GM06990 (cell line): ENCODE measurements at regions not wholly inside any gene's neighbourhood (a gene's known extent, or its start where the extent isn't known, plus 50 kb on each side); places are given as distances from the start of the nearest gene placed in this dataset.

ENCODE experiments used
- DNase-seq: peaks from one replicate; pipeline ENCODE4 v3.0.0-alpha.2; 2011; ENCODE audit not compliant: insufficient read length; ENCODE audit errors: extremely low read depth
- H3K27me3 ChIP-seq: replicated peaks from 2 replicates; pipeline ENCODE4 v1.6.0; 2011; ENCODE audit warnings: low read length; ENCODE audit not compliant: control insufficient read depth, insufficient read depth
- H3K36me3 ChIP-seq: 2 replicates; pipeline ENCODE4 v1.5.1; 2011; ENCODE audit warnings: low read length; ENCODE audit not compliant: control insufficient read depth, insufficient read depth
- H3K4me3 ChIP-seq: replicated peaks from 2 replicates; pipeline ENCODE4 v1.5.1; 2011; ENCODE audit warnings: low read depth, mild to moderate bottlenecking, control low read depth, low read length
- CTCF ChIP-seq: IDR thresholded peaks from 2 replicates; pipeline ENCODE4 v1.5.1; 2011; ENCODE audit warnings: low read length, control low read depth, mild to moderate bottlenecking, inconsistent platforms; ENCODE audit not compliant: insufficient read depth, poor library complexity, severe bottlenecking

GRCh38 chr14:89484051-89484844 is 67.2 kb upstream of the FOXN3 start:
- Histone ChIP-seq H3K4me3 (no peak overlapping the region), H3K36me3 (no peaks in the 10 kb centered on the region)

GRCh38 chr14:89481196-89481595 is 64.2 kb upstream of the FOXN3 start:
- no peak for TF ChIP-seq CTCF
- no peaks in the 10 kb centered on the region for H3K36me3 ChIP-seq
- no peak for DNase-seq

More at GRCh38 chr14:89484051-89484844, 67.2 kb upstream of the FOXN3 start:
- no peak for DNase-seq
- TF ChIP-seq CTCF = no peak
- H3K27me3 ChIP-seq = no peaks in the 10 kb centered on the region

DNA sequence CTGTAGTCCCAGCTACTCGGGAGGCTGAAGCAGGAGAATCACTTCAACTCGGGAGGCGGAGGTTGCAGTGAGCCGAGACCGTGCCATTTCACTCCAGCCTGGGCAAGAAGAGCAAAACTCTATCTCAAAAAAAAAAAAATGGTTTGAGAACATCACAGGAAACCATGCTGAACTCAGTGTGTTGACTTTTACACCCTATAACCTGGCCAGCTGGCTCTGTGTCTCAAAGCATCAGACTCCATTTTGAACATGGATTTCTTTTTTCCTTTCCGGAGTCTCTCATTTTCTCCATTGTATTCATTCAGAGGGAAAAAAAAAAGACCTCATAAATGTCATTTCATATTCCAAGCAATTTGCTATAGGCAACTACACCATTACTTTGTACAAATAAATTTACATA is 63.2 kb upstream of the FOXN3 start:
- TF ChIP-seq CTCF = no peak
- Histone ChIP-seq H3K4me3 (no peak overlapping the region), H3K27me3 (no peaks in the 10 kb centered on the region), H3K36me3 (no peaks in the 10 kb centered on the region)
- no peak for DNase-seq

More at GRCh38 chr14:89481196-89481595, 64.2 kb upstream of the FOXN3 start:
- Histone ChIP-seq H3K4me3 (no peak overlapping the region), H3K27me3 (no peaks in the 10 kb centered on the region)

- Histone ChIP-seq H3K4me3 (no peak overlapping the region), H3K36me3 (no peaks in the 10 kb centered on the region), H3K27me3 (no peaks in the 10 kb centered on the region)
- no peak for DNase-seq
- TF ChIP-seq CTCF = no peak
Observed at GRCh38 chr14:89479802-89480201, 62.8 kb upstream of the FOXN3 start.

DNA sequence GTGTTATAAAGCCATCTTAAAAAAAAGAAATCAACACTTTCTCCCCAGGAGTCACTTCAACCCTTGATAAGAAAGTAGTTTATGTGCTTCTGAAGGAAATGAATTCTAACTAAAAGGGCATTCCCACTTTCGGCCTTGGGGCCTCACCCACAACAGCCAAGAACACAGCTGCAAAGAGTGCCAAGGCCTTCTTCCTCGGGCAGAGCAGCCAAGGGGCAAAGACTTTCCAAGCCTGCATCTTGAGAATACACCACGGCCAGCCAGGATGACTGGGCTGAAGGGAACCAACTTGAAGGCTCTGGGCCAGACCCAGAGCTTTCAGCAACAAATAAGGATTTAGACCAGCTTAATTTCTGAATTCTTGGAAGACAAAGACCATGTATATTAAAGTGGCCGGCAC is 60.4 kb upstream of the FOXN3 start:
- Histone ChIP-seq H3K4me3 (no peak overlapping the region), H3K27me3 (no peaks in the 10 kb centered on the region), H3K36me3 (no peaks in the 10 kb centered on the region)
- DNase-seq = no peak
- TF ChIP-seq CTCF = no peak
